ENCODE measurements at regions not wholly inside any gene's neighbourhood (a gene's known extent, or its start where the extent isn't known, plus 50 kb on each side); places are given as distances from the start of the nearest gene placed in this dataset.

DNA sequence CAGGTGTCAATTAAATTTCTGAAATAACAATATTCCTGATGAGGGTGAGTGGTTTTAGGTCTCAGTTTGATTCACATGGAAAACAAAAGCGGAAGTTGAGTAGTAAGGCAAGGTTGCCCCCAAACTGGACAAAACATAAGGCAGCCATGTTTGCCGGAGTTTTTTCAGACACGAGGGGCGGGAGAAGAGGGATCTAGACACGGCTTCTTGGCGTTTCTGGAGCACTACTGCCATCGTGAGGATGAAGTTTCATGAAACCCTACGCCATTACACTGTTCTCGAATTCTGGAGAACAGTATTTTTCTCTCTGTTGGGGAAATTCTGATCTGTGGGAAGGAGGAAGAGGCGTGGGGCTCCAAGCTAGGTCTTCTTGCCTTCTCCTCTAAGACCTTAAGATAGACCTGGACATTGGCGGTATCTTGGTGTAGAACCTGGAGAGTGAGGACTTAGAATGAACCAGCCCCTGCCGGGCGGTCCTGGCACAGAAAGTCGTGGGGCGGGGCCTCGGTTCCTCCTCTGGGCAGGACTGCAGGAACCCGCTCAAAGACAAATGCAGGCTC lies 160.3 kb downstream of the OR13H1 start:
- DNase-seq: no peak

GRCh38 chrX:131709553-131709952 lies 165.7 kb downstream of the OR13H1 start:
- no peak for DNase-seq

DNA sequence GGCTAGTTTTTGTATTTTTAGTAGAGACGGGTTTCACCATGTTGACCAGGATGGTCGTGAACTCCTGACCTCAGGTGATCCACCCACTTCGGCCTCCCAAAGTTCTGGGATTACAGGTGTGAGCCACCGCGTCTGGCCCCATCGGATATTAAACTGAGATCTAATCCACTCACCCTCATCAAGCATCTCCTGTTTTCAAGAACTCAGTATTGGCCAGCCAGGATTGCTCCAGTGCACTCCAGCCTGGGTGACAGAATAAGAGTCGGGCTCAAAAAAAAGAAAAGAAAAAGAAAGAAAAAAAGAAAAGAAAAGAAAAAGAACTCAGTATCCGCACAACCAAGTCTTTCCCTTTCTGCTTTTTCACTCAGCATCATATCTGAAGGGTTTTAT lies 167.6 kb downstream of the OR13H1 start:
- no peak for DNase-seq

DNA sequence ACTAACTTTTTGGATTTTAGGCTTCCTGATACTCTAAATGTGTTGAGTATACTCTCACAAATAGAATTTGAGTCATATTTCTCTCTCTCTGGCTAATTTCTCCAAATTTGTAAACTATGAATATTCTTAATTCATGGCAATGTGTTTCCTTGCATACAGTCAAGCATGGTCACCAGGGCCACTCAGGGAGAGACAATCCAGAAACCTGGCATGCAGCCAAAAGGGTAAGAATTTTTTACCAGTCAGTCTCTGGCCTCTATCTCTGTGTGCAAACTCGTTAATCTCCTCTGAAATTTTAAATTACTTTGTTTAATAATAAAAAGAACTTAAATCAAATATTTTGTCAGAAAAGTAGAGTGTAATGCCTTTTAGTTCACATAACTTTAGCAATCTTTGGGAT lies 179.8 kb downstream of the OR13H1 start:
- DNase-seq: no peak

GRCh38 chrX:131724292-131724691 lies 180.4 kb downstream of the OR13H1 start:
- DNase-seq: no peak

- DNase-seq: no peak
Observed at GRCh38 chrX:131725001-131725654, 181.3 kb downstream of the OR13H1 start.

DNA sequence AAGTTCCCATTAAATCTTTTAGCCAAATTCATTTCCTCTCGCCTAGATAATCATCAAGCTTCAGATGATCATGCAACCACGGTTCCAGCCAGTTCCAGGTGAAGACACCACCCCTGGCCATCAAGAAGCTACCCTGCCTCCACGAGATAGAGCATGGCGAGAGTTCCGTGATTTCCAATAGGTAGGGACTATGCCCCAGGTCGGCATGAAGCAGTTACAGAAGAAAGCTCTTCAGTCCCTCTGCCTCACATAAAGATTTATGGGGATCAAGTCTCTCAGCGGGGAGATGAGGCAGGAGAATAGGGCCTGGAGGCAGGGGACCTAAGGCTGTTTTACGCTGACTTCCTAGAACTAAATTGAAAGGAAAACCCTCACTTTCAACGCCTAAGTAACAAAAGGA lies 183.9 kb downstream of the OR13H1 start:
- no peak for DNase-seq

GRCh38 chrX:131728295-131729145 lies 184.6 kb downstream of the OR13H1 start:
- DNase-seq: no peak

- no peak for DNase-seq
Observed at GRCh38 chrX:131729295-131729694, 185.4 kb downstream of the OR13H1 start.

- DNase-seq: no peak
Observed at GRCh38 chrX:131734621-131735020, 190.7 kb downstream of the OR13H1 start.

DNA sequence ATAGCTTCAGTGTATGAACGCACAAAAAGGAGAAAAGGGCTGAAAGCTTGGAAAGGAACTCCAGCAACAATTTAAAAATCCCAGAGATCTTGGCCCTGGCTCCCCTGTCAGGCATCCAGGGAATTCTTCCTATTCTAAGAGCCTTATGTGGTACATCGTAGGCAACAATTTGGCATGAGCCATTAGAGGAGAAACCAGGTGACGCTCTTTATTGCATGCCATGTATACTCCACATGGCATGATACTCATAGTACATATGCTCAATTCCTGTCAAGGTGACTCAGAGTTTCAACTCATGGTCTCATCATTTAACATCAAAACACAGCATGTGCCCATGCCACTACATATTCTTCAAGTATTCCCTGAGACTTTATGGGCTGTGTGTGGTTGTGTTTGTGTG lies 191.3 kb downstream of the OR13H1 start:
- DNase-seq: no peak

GRCh38 chrX:131739823-131740222 lies 195.9 kb downstream of the OR13H1 start:
- no peak for DNase-seq

DNA sequence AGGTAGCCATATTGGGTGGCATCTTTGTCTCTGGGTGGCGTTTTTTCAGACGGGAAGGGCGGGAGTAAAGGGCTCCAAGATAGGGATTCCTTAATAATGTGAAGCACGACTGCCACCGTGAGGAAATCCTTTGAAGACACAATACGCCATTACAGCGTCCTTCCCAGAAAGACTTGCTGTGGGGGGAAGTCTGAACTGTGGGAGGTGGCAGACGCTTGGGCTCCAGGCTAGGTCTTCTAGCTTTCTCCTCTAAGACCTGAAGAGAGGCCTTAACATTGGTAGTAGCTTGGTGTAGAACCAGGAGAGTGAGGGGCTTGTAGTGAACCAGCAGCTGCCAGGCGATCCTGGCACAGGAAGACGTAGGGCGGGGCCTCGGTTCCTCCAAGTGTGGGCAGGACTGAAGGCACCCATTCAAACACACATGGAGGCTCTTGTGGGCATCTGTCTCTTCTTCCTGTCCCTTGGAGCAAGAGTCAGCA lies 197.3 kb downstream of the OR13H1 start:
- DNase-seq: no peak

GRCh38 chrX:131745942-131746489 lies 202.1 kb downstream of the OR13H1 start:
- DNase-seq: no peak

- no peak for DNase-seq
Observed at GRCh38 chrX:131746491-131746968, 202.7 kb downstream of the OR13H1 start.

GRCh38 chrX:131747173-131747572 lies 203.3 kb downstream of the OR13H1 start:
- DNase-seq: no peak

DNA sequence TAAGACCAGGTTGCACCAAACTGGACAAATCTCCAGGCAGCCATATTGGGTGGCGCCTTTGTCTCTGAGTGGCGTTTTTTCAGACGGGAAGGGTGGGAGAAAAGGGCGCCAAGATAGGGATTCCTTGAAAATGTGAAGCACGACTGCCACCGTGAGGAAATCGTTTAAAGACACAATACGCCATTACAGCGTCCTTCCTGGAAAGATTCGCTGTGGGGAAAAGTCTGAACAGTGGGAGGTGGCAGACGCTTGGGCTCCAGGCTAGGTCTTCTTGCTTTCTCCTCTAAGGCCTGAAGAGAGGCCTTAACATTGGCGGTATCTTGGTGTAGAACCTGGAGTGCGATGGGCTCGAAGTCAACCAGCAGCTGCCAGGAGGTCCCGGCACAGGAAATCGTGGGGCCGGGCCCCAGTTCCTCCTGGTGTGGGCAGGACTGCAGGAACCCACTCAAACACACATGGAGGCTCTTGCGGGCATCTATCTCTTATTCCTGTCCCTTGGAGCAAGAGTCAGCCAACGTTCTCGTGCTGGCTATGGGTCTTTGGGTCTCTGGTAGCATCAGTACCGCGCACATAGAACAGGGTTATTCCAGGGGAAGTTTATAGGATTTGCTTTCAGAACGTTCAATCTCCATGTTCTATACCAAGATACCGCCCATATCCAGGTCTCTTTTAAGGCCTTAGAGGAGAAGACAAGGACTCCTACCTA lies 208.8 kb downstream of the OR13H1 start:
- DNase-seq: no peak

DNA sequence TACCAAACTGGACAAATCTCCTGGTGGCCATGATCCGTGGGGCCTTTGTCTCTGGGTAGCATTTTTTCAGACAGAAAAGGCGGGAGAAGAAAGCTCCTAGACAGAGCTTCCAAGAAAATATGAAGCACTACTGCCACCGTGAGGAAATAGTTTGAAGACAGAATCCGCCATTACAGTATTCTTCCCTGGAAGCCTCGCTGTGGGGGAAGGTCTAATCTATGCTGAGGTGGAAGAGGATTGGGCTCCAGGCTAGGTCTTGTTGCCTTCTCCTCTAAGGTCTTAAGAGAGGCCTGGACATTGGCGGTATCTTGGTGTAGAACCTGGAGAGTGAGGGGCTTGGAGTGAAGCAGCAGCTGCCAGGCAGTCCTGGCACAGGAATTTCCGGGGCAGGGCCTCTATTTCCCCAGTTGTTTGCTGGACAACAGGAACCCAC lies 218.9 kb downstream of the OR13H1 start:
- no peak for DNase-seq

DNA sequence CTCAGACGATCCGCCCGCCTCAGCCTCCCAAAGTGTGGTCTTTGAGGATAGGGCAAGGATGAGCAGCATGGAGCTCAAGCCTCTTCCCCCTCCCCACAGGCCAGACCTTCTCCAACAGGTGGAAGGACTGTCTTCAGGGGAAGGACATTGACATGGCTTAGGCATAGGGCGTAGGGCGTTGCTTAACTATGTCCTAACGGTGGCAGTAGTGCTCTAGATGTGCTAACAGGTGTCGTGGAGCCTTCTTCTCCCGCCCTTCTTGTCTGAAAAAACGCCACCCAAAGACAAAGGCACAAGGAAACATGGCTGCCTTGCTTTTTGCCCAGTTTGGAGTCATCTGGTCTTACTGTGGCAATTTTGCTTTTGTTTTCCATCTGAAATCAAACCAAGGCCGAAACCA lies 219.8 kb downstream of the OR13H1 start:
- DNase-seq: no peak

GRCh38 chrX:131764216-131764615 lies 220.3 kb downstream of the OR13H1 start:
- DNase-seq: no peak

DNA sequence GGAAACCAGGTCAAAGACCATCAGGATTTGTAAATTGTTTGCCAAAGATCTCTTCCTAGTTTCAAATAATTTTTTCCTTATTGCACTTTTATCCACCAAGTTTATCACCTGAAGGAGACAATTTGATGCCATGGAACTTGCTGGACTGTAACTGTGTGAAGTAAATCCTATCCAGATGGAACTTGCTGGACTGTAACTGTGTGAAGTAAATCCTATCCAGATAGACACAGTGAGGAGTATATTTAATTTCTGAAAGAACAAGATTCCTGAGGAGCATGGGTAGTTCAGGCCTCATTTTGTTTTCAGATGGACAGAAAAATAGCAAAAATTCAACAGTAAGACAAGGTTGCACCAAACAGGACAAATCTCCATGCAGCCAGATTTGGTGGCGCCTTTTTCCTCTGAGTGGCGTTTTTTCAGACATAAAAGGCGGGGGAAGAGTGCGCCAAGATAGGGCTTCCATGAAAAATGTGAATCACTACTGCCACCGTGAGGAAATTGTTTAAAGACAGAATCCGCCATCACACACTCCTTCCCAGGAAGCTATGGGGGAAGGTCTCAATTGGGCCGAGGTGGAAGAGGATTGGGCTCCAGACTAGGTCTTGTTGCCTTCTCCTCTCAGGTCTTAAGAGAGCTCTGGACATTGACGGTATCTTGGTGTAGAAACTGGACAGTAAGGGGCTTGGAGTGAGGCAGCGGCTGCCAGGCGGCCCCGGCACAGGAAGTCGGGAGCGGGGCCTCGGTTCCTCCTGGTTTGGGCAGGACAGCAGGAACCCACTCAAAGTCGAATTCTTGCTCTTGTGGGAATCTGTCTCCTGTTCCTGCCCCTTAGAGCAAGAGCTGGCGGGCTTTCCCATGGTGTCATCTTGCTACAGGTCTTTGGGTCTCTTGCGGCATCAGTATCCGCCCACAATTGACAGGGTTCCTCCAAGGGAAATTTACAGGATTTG lies 234.7 kb downstream of the OR13H1 start:
- DNase-seq: no peak

GRCh38 chrX:131779306-131779705 lies 235.4 kb downstream of the OR13H1 start:
- DNase-seq: no peak
